ENCODE measurements at regions not wholly inside any gene's neighbourhood (a gene's known extent, or its start where the extent isn't known, plus 50 kb on each side); places are given as distances from the start of the nearest gene placed in this dataset.

GRCh38 chr18:51429644-51430043, 232.2 kb upstream of the MEX3C start:
- Histone ChIP-seq H3K27me3 (ENCODE audit: insufficient read depth, low read length) (no peaks in the 10 kb centered on the region), H3K23ac (ENCODE audit: insufficient read length, low read depth, low read length) (no peak overlapping the region), H2AK5ac (ENCODE audit: insufficient read length, low read length) (no peak overlapping the region), H2BK15ac (ENCODE audit: low read depth, low read length) (no peak overlapping the region), H2BK20ac (ENCODE audit: low read depth, low read length, poor library complexity, severe bottlenecking) (no peak overlapping the region), H3K79me2 (ENCODE audit: insufficient read depth, low read length) (no peaks in the 10 kb centered on the region), H4K8ac (replicated peaks; ENCODE audit: insufficient read length, low read depth, low read length) (no peak overlapping the region), H3K9ac (ENCODE audit: extremely low read depth, insufficient read length, low read length) (no peak overlapping the region), H3K4ac (ENCODE audit: low read depth, low read length) (no peak overlapping the region), H2BK120ac (ENCODE audit: low read depth, low read length, poor library complexity, severe bottlenecking) (no peak overlapping the region), H2BK12ac (ENCODE audit: insufficient read length, low read depth, low read length) (no peak overlapping the region), H2AFZ (ENCODE audit: low read length) (no peak overlapping the region), H3K14ac (ENCODE audit: insufficient read depth, low read length) (no peak overlapping the region), H3K27ac (ENCODE audit: insufficient read length, low read depth, low read length) (no peak overlapping the region), H3K9me3 (ENCODE audit: control insufficient read depth, low read depth, low read length) (no peaks in the 10 kb centered on the region), H3K56ac (ENCODE audit: insufficient read length, low read depth, low read length) (no peak overlapping the region), H3T11ph (ENCODE audit: low read length) (no peak overlapping the region), H3K18ac (ENCODE audit: insufficient read length, low read depth, low read length) (no peak overlapping the region), H3K23me2 (ENCODE audit: insufficient read length, low read depth, low read length, poor library complexity, severe bottlenecking) (no peaks in the 10 kb centered on the region), H4K91ac (ENCODE audit: insufficient read length, low read depth, low read length) (no peak overlapping the region), H4K5ac (ENCODE audit: insufficient read length, low read depth, low read length) (no peak overlapping the region), H3K4me1 (ENCODE audit: insufficient read depth, low read length) (0 out of 2 replicates have a peak, but pooled peaks cover 3% of the 10 kb centered on the region), H4K20me1 (ENCODE audit: control insufficient read depth, insufficient read depth, insufficient read length) (no peaks in the 10 kb centered on the region), H3K79me1 (ENCODE audit: insufficient read depth, low read depth, low read length, poor library complexity, severe bottlenecking) (no peaks in the 10 kb centered on the region), H2BK5ac (ENCODE audit: insufficient read length, low read length) (no peak overlapping the region), H3K4me2 (ENCODE audit: insufficient read depth, insufficient read length, low read length) (no peak overlapping the region)
- DNase-seq = no peak
- Mint-ChIP-seq H3K4me1 (peaks cover 10 to 13% of the 10 kb centered on the region in 2 experiments), H3K36me3 (ENCODE audit: insufficient read depth in 1 of 3, low read depth in 3 of 3) (peaks cover 0 to 3% (median 0%) of the 10 kb centered on the region in 3 experiments; a peak in 1 of 7 replicates), H3K27ac (no peak overlapping the region), H3K9me3 (no peaks in the 10 kb centered on the region; a peak in 1 of 5 replicates), H3K4me3 (no peak overlapping the region), H3K27me3 (ENCODE audit: low read depth) (peaks cover 2% of the 10 kb centered on the region; the same call in 1 of the 2 replicates)
- TF ChIP-seq CTCF (conservative IDR thresholded peaks at IDR 0.05) = no peak
